HG03432 (cell line): ENCODE measurements at regions not wholly inside any gene's neighbourhood (a gene's known extent, or its start where the extent isn't known, plus 50 kb on each side); places are given as distances from the start of the nearest gene placed in this dataset.
"Not testable (repeated sequence)": the region's sequence is repeated elsewhere in the genome, so short reads cannot be mapped to it uniquely, and the experiment has no call there.

Experiments used
- ATAC-seq: cut with Tn5 transposase; IDR thresholded peaks from one replicate; pipeline ENCODE4 v1.9.1; 2021; ENCODE audit warnings: mild to moderate bottlenecking, moderate library complexity; ENCODE audit not compliant: unreplicated experiment

DNA sequence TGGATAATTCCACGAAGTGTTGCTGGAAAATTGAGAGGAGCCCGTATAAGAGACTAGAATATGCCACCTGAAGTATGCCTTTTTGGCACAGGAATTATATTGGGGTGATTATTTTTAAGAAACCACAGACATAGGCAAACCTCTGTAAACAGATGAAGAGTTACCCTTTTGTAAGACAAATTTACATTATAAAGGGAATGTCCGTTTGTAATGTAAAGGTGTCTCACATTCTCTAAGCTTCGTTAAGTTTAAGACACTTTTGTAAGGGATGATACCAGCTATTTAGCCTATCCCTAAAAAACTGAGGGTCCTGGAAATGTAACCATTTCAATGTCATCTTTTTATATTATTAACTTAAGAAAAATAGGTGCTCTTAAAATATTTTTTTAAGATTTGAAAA, 432.8 kb upstream of the SYT4 start:
- no peak for ATAC-seq

DNA sequence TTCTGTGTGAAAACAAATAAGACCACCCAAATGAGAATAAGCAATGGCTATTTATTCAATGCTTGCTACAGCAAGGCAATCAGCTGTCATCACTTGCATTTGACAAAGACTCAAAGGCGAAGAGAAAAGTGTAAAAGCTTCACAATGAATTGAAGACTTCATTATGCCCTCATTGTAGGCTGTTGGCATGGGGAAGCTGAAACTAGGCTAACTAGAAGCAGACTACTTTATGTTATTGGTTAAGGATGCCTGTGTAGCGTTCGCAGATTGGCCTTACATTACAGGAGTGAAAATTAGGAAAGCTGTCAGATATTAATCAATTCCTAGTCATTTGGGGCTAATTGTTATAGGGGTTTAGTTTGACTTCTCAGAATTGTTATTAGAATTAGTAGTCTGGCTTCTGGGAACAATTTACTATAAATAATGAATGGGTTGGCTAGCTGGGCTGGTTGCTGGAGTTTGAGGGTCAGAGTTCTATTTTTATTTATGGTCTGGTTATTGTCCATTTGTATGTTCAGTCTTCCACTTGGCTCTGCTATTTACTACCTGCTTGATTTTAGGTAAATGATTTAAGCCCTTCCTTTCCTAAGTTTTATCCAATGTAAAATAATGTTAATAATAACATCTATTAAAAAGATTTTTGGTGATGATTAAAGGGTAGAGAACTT, 437.2 kb upstream of the SYT4 start:
- no peak for ATAC-seq

DNA sequence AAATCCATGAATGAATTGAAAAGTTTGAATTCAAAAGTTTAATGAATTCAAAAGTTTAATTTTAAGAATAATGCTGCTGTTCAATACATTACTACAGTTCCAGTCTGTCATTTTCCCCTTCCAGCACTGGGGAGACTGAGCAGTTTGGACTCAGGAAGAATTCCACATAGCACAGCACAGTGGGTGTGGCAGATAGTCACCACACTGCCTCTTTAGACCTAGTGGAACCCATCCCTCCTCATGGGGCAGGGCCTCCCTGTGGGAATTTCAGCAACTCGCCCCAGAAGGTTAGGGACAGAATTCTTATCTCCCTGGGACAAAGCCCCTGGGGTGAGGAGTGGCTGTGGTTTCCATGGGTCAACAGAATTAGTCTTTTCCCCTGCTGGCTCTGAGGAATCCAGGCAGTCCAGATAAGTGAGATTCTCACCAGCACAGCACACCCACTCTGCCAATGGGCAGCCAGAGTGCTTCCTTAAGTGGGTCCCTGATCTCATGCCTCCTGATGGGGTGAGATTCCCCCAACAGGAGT, 442.0 kb upstream of the SYT4 start:
- no peak for ATAC-seq

DNA sequence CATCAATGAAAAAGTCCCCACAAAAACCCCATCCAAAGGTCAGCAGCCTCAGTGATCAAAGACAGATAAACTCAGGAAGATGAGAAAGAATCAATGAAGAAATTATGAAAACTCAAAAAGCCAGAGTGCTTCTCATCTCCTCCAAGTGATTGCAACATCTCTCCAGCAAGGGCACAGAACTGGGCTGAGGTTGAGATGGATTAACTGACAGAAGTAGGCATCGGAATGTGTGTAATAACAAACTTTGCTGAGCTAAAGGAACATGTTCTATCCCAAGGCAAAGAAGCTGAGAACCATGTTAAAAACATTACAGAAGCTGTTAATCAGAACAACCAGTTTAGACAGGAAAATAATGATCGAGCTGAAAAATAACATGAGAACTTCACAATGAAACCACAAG, 442.8 kb upstream of the SYT4 start:
- no peak for ATAC-seq

DNA sequence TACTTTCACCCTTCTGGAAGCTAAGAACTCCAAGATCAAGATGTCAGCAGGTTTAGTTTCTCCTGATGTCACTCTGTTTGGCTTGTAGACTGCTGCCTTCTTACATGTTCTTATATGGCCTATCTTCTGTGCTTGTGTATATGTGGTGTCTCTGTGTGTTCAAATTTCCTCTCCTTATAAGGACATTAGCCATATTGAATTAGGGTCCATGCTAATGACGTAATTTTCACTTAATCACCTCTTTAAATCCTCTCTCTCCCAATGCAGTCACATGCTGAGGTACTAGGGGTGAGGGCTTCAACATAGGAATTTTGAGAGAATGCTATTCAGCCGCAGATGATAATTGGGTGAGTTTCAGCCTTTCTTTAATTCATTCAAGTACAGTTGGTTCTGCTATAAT, 458.3 kb upstream of the SYT4 start:
- ATAC-seq = no peak

DNA sequence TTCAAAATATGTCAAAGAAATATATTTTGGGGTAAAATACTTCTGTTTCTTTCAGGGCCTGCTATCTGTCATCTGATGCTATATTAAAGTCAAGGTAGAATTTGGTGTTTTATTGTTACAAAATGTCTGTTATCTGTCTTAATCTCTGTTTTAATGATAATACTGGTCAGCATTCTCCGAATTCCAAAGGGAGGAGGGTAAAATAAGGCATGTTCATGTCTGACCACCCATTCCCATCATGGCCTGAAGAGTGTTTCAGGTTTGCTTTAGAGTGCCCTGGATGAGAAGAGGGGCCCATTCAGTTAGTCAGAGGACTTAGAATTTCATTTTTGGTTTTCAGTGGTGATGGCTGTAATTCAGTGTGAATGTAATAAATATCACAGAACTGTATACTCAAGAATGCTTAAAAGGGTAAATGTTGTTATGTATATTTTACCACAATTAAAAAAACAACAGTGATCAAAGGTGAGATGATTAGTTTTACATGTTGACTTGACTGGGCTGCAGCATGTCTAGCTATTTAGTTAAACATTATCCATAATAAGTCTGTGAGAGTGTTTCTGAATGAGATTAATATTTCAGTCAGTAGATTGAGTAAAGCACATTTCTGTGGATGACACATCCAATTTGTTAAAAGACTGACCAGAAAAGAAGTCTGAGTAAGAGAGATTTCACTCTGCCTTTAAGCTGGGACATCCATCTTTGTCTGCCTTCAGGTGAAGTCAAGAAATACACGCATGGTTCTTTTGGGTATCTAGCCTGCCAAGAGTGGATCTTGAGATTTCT, 467.9 kb upstream of the SYT4 start:
- ATAC-seq = no peak

DNA sequence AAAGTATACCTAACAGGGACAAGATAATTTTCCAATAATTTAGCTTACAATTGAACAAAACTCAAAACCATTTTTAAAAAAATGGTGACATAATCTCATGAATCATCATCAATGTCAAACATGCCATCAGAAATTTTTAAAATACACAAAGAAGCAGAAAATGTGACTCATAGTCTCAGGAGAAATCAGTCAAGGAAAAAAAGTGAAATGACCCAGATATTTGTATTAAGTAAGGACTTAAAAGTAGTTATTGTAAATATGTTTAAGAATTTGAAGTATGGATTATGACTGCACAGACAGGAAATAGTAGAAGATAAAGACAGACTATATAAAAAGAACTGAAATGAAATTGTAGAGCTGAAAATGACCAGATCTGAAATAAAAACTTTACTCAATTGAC, 473.9 kb upstream of the SYT4 start:
- no peak for ATAC-seq

DNA sequence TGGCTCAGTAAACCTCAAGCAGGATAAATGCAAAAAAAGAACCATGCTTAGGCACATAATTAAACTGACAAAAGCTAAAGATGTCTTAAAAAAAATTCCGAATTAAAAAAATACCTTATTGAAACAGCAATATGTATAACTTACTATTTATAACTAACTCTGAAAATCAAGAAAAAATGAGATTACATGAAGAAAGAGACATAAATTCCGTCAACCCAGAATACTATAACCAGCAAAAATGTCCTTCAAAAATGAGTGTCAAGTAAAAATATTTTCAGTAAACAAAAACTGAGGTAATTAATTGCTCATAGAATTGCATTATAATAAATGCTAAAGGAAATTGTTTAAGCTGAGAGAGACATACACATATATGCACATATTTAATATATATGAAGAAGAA, 474.5 kb upstream of the SYT4 start:
- ATAC-seq = no peak

DNA sequence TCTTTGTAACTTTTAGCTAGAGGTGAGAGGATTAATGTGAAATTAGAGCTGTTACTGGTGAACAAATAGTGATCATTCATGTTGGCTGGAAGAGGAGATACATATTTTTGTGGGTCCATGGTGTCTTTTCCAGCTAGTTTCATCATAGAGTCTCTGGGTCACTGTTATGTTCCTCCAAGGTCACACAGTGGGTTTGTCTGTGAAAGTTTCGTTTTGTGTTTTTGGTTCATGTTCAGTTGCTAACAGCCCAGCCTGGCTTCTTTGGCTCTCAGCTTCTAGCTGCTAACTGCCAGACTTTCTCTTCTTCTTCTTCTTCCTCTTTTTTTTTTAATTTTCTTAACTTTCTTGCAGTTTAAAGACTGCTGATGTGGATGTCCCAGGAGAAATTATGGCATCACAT, 480.0 kb upstream of the SYT4 start:
- no peak for ATAC-seq

DNA sequence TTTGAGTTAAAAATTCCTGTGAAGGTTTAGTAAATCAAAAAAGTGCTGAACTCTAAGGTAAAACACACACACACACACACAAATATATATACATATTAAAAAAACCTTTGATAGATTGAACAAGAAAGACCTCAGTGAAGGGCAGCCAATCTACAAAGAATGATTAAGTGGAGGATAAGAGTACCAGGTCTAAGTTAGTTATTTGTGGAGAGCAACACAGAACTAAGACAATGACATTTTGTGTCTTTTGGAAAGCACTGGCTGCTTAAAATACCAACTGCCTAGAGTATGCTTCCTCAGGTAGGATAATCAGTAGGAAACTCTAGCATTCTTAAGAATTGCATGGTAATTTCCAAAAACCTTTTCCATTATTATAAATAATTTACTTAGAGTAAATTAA, 481.4 kb upstream of the SYT4 start:
- no peak for ATAC-seq

DNA sequence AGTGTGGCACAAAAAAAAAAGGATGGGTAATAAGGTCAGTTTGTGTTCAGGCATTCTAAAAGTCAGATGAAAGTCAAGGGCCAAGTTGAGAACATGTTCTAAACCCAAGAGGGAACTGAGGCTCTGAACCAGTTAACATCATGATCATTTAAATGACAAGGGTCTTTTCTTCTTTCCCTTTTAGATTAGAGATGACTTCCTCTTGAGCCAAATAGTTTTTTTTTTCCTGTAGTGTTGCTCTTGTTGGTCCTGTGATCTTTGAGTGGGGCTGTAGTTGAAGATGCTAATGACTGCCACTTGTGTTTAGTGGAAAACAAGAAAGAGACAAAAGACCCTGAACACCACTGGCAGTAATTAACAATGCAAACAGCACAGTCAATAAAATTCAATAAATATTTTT, 482.7 kb upstream of the SYT4 start:
- ATAC-seq = no peak

DNA sequence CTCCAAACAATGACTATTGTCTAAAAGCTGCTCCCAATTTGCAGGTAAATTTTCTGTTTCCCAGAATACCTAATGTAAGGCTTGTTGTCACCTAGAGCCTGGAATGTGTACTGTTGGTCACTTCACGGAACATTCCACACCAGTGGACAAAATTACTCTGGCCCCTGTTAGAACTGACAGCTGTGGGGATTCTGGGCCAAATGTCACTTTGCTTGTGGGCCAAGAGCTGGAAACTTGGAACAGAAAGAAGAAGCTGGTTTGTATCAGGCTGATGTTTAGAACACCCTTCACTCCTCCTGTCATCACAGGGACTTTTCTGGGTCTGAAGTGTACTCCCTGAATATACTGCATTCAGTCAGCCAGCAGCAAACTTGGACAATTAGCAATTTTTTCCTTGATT, 495.6 kb upstream of the SYT4 start:
- ATAC-seq = no peak

DNA sequence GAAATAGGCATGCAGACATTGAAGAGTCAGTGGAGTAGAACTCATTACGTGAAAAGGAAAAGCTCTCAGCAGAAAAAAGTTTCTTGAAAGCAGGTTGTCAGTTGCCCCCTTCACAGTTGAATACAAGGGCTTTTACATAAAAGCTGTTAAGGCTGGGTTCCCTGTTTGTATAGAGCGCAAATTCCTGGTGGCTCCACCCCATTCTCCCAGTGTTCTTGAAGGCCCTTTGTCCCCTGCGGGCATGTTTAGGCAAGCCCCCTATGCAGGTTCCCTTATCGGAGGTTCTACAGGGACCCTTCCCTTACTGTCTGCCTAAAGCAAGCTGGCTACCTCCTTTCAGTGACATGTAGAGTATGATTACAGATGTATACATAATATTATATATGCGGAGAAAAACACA, 497.2 kb upstream of the SYT4 start:
- no peak for ATAC-seq

DNA sequence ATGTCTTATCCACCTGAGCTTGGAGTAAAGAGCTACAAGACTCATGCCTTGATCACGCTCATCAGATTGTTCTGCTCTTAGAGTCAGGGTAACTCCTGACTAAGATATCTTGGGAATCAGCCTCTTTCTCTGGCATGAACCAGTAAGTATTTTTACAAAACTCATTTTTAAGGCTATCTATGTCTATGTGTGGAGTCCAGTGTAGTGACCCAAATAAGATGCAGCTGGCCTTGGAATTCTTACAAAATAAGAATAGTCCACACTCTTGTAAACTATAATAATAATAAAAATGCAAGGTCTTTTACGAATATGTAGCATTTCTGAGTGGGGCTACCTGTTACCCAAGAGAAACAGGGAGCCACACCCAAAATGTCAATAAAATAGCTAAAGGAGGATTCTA, 498.3 kb upstream of the SYT4 start:
- ATAC-seq = no peak

DNA sequence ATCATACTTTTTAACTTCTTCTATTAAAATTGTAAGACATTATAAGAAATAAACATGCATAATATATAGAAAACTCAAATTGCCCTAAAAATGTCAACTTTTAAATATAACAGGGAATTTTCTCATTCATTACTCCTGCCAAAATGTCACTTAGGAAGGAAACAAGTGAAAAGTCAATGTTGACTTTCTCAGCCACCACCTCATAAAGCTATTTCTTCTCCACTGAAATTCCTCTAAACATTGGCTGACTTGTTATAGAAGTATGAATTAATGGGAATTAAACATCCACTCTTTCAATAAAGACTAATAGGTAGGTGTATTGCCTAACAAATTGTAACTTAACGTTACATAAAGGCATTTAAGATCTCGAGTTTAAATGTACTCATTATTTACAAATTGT, 499.7 kb upstream of the SYT4 start:
- no peak for ATAC-seq

DNA sequence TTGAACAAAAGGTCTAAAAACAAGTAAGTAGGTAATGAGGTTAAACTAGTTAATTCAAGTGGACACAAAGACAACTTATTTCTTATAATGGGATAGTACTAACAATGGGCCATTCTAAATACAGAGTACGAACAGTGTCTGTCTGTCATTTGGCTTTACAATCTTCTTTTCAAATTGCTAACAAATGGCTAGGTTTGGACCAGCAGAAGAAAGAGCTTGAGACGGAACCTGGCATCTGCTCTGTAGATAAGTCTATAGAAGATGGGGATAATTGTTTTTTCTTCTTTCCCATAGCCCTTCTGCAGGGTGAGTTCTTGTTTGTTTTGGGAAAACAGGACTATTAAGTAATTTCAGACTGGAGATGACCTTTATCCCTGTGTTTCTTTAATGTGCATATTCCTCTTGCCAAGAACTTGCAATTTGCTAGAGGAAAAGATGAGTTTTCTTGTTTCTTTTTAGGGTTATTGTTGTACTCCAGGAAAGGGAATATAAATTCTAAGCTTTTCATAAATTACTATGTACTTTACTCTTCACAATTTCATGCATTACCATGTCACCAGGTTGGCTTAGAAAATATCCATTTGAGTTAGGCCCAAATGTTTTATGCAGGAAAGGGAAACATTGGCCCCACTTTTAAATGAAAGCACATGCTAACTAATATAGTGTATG, 500.5 kb upstream of the SYT4 start:
- ATAC-seq = no peak

DNA sequence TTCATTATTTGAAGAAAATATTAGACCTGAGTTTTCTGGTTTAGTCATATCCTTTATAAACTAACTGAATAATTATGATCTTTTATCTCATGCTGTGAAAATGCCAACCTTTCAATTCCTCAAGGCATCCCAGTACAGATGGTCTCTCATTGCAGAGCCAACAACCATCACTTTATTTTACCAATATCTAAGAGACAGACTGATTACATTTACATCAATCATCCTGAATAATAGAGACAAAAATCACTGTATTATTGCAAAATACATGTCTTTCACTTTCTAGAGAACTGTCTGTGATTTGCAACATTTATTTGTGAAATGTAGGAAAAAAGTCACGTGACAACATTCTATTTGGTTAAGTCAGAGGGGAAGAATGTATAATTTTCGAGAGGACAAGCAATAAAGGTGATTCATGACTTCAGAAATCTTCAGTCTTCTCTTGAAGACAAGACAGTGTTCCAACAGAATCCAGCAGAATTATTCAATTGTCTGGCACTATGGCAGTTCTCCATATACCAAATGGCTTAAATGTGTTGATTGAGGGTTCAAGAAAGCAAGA, 503.6 kb upstream of the SYT4 start:
- no peak for ATAC-seq

DNA sequence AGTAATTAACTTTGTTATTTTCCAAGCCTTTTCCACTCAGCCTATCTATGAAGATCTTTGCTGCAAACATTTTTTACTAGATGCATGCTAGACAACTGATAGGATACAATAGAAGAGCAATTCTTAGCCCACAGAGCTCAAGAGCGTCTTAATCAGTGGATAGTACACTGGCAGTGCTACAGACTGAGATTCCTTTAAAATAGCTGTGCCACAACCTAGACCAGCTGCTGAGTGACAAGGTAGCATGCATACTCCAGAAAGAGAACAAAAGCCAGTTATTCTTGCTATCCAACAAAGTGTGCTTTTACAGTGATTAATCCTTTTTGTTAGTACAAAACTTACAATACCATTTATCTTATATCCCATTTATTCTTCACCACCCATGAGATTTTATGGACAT, 507.9 kb upstream of the SYT4 start:
- ATAC-seq = no peak

DNA sequence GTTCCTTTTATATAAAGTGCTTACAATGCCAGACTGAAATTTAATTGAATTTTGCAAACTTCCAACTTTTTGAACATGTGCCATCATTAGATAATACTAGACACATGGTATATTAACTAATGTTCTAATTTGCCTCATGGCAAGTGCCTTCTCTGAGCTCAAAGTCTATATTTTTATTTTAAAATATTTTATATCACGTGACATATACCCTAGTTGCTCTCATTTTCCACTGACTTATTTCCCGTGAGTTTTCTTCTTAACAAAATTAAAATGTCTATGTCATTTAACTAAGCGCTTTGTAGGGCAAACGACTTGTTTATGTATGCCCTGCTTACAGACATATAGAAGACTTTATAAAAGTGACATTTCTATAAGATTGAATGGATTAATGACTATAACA, 509.6 kb upstream of the SYT4 start:
- ATAC-seq = no peak

DNA sequence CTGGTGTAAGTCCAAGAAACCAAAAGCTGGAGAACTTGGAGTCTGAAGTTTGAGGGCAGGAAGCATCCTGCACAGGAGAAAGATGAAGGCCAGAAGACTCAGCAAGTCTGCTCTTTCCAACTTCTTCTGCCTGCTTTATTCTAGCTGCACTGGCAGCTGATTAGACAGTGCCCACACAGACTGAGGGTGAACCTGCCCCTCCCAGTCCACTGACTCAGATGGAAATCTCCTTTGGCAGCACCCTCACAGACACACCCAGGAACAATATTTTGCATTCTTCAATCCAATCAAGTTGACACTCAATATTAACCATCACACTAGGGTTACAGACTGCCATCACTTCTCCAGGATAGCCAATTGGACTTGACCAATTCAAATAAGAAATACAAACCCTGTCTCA, 510.4 kb upstream of the SYT4 start:
- ATAC-seq = not testable (repeated sequence)

DNA sequence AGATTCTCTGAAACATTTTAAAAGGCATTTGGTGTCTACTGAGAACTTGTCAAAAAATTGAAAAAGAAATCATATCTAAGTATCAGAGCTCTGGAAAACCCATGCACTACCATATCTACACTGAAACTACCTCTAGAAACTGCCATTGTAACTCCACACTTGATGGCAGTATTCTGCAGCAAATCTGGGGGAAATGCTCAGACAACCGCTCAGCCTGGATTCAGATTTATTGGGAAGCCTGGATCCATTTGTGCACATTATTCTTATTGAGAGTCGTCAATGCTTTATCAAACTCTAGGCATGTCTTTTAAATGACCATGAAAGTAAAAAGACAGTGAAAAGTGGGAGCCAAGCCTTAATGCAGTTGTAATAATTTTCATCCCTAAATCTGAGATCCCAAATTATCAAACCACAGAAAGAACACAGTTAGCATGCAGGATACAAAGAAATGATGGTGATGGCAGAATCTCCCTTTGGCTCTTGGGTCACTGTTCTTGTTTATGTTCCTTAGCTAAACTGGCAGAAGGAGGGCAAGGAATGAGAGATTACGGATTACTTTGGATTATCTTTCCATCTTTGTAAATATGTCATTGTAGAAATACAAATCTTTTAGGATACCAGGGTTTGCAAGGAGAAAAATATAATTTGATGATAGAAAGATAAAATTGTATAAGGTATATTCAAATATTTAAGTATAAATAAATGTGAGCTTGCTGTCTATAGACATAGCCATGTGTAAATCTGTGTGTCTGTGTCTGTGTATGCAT, 512.1 kb upstream of the SYT4 start:
- no peak for ATAC-seq
